HS-5 (cell line): ENCODE measurements at regions not wholly inside any gene's neighbourhood (a gene's known extent, or its start where the extent isn't known, plus 50 kb on each side); places are given as distances from the start of the nearest gene placed in this dataset.

Source experiments
- DNase-seq: peaks from one replicate; pipeline ENCODE4 v3.0.0-alpha.2; 2012; ENCODE audit warnings: low read depth

GRCh38 chr22:27226666-27227065 lies 569.3 kb downstream of the MIAT start:
- DNase-seq = no peak

GRCh38 chr22:27228771-27229170 lies 571.4 kb downstream of the MIAT start:
- DNase-seq = no peak

GRCh38 chr22:27230189-27230588 lies 571.4 kb downstream of the MN1 start:
- DNase-seq = no peak

GRCh38 chr22:27231266-27231665 lies 570.3 kb downstream of the MN1 start:
- DNase-seq = no peak

GRCh38 chr22:27232077-27232476 lies 569.5 kb downstream of the MN1 start:
- DNase-seq = no peak

DNA sequence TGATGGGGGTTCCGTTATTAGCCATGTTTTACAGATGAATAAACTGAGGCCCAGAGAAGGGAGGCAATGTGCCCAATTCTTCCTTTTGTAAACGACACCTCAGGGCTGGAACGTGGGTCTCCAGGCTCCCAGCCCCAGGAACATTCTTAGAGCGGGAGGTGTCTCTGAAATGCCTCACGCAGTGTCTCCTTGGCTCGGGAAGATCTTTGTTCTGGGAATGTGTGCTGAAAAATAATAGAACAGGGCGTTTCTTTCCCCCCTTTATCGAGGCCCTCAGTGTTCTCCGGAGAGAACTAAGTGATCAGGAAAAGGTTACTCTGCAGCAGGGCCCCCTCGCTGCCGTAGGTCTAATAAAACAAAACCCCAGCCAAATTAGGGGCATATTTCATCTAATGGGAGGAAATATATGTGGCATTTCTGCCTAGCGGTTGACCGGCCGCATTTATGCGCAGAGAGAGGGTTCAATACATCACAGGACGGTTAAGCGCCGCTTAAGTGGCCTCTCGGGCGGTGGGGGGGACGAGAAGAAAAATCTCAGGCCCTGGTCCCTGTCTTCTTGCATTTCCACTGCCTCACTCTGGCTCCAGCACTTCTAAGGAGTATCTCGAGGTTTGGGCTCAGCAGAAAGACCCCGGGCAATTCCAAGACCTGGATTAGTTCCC lies 564.3 kb downstream of the MN1 start:
- DNase-seq = no peak

GRCh38 chr22:27238935-27239510 lies 562.5 kb downstream of the MN1 start:
- peak; percentile 81 for DNase-seq

DNA sequence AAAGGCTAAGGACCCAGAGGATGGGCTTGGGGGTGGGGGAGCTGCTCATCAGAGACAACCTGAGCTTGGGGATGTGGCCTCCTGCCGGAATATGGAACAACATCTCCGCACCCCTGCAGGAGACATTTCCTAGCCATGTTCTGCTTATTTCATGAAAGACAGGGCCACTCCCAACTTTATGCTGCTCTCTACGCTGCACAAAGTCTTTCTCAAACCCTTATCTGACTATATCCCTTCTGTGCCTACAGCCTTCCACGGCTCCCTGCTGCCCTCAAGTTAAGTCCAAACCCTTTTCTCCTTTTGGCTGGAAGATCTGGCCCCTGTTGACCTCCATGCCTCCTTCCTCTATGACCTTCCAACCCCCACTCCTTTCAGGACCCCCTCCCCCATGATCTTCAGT lies 562.0 kb downstream of the MN1 start:
- no peak for DNase-seq

GRCh38 chr22:27240298-27241075 lies 561.1 kb downstream of the MN1 start:
- no peak for DNase-seq

GRCh38 chr22:27241430-27242321 lies 559.9 kb downstream of the MN1 start:
- DNase-seq = no peak

- DNase-seq = no peak
Measured at GRCh38 chr22:27242474-27242873, 559.1 kb downstream of the MN1 start.

- DNase-seq = no peak
Measured at GRCh38 chr22:27242917-27243589, 558.5 kb downstream of the MN1 start.

DNA sequence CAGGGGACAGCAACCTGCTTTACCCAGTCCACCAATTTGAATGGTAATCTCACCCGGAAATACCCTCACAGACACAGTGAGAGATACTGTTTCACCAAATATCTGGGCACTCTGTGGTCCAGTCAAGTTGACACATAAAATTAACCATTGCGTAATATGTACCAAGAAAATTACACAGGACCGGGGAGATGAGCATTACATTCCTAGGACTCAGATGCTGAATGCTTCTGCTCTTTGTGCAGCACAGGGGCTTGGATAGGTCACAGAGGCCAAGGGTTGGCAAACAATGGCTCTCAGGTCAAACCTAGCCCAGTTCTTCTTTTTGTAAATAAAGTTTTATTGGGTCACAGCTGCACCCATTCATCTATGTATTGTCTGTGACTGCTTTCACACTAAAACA lies 557.2 kb downstream of the MN1 start:
- DNase-seq = no peak

- DNase-seq = no peak
Measured at GRCh38 chr22:27245056-27245455, 556.5 kb downstream of the MN1 start.

- no peak for DNase-seq
Measured at GRCh38 chr22:27246558-27246957, 555.0 kb downstream of the MN1 start.

GRCh38 chr22:27247701-27248434 lies 553.7 kb downstream of the MN1 start:
- DNase-seq = no peak

GRCh38 chr22:27250418-27250817 lies 551.1 kb downstream of the MN1 start:
- DNase-seq = no peak

GRCh38 chr22:27250886-27251285 lies 550.7 kb downstream of the MN1 start:
- no peak for DNase-seq

- no peak for DNase-seq
Measured at GRCh38 chr22:27251563-27251962, 550.0 kb downstream of the MN1 start.

DNA sequence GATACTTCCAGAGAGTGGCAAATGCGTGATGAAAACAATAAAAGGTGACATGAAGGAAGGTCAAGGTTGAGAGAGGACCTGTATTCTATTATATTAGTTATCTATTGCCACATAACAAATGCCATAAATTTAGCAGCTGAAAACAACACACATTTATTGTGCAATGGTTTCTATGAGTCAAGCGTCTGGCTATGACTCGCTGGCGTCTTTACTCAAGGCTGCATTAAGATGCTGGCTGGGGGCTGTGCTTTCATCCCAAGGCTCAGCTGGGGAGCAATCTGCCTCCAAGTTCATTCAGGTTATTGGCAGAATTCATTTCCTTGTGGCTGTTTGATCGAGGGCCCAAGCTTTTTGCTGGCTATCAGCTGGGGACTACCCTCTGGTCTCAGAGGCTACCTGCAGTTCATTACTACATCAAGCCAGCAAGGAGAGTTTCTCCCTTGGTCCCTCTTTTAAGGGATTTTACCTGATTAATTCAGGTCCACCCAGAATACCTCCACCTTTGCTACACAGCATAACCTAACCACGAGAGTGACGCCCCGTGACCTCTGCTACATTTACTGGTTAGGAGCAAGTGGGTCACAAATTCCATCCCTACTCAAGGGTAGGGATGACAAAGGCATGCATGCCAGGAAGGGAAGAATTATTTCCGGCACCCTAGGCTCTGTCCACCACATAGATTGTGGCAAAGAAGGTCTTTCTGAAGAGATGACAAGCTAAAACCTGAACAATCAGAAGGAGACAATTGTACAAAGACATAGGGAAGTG lies 549.1 kb downstream of the MN1 start:
- peak; percentile 49 for DNase-seq
